ENCODE measurements at regions not wholly inside any gene's neighbourhood (a gene's known extent, or its start where the extent isn't known, plus 50 kb on each side); places are given as distances from the start of the nearest gene placed in this dataset.
A peak's percentile ranks its signal among the peaks of the same experiment; 100 is the strongest.
"Not testable (repeated sequence)": the region's sequence is repeated elsewhere in the genome, so short reads cannot be mapped to it uniquely, and the experiment has no call there.

DNA sequence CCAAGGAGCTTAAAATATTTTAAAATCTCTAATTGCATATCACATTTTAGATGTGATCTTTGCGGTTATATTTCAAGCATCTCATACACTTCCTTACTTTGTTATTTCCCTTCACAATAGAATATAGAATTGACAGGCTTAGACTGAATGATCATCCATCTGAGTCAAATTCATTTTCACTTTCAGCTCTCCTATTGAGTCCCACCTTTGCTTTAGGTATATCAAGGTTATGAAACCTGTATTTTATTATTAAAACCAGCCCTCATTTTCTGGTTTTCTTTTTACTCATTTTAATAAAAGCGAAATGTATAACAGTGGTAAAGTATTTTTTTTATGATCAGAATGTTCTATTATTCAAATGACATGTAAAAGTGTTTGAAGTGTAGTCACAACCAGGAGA, 162.9 kb upstream of the KYNU start:
- DNase-seq = no peak

DNA sequence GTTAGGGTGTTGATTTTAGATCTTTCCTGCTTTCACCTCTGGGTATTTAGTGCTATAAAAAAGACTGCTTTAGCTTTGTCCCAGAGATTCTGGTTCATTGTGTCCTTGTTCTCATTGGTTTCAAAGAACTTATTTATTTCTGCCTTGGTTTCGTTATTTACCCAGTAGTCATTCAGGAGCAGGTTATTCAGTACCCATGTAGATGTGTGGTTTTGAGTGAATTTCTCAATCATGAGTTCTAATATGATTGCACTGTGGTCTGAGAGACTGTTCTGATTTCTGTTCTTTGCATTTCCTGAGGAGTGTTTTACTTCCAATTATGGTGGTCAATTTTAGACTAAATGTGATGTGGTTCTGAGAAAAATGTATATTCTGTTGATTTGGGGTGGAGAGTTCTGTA, 167.1 kb upstream of the KYNU start:
- no peak for DNase-seq

DNA sequence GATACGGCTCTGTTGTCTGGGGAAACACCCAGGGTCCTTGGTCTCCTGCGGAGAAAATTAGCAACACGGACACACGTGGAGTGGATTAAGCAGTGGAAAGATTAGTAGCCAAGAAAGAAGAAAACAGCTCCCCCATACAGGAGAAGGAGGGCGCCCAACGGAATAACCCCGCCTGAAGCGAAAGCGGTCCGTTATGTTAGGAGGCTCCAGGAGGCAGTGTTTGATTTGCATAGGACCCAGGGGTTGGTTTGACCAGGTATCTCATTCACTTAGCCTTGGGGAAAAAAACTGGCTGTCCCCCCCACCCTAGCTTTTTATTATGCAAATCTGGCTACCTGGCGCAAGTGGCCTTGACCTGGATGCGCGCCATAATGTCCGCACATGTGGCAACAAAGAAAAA, 170.1 kb upstream of the KYNU start:
- DNase-seq = no peak

DNA sequence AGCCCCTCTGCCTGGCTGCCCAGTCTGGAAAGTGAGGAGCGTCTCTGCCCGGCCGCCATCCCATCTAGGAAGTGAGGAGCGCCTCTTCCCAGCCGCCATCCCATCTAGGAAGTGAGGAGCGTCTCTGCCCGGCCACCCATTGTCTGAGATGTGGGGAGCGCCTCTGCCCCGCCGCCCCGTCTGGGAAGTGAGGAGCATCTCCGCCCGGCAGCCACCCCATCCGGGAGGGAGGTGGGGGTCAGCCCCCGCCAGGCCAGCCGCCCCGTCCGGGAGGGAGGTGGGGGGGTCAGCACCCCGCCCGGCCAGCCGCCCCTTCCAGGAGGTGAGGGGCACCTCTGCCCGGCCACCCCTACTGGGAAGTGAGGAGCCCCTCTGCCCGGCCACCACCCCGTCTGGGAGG, 175.1 kb upstream of the KYNU start:
- DNase-seq = not testable (repeated sequence)

DNA sequence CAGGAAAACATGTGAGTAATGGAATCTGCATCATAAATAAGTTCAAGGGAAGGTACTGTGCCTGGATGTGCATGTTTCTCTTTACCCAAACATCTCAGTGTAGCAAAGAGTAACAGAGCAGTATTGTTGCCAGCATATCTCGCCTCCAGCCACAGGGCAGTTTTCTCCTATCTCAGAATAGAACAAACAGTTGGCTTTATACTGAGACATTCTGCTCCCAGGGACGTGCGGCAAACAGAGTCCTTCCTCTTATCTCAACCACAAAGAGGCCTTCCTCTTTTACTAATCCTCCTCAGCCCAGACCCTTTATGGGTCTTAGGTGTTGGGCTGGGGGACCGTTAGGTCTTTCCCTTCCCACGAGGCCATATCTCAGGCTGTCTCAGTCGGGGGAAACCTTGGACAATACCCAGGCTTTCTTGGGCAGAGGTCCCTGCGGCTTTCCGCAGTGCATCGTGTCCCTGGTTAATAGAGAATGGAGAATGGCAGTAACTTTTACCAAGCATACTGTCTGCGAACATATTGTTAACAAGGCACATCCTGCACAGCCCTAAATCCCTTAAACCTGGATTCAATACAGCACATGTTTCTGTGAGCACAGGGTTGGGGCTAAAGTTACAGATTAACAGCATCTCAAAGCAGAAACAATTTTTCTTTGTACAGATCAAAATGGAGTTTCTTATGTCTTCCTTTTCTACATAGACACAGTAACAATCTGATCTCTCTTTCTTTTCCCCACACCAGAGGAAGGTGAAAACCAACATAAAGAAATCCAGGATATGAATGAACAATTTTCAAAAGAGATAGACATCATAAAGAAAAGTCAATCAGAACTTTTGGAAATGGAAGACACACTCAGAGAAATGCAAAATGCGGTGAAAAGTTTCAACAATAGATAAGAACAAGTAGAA, 181.9 kb upstream of the KYNU start:
- peak; percentile 43 to 45 for DNase-seq

DNA sequence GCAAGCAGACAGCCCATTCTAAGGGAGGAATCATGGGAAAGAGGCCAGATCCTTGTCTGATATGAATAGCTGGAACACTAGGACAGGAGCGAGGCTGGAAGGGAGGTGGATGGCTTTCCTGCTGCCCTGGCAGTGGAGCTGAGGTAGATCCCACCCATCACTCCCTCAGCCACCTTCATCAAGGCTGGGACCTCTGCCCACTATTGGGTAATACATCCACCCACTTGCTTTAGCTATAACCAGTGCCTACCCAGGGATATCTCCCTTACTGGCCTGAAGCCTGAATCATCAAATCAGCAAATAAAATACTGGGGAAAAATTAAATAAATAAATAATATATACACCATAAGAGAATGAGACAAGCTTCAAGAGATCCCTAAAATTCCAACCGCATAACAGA, 183.2 kb upstream of the KYNU start:
- no peak for DNase-seq

DNA sequence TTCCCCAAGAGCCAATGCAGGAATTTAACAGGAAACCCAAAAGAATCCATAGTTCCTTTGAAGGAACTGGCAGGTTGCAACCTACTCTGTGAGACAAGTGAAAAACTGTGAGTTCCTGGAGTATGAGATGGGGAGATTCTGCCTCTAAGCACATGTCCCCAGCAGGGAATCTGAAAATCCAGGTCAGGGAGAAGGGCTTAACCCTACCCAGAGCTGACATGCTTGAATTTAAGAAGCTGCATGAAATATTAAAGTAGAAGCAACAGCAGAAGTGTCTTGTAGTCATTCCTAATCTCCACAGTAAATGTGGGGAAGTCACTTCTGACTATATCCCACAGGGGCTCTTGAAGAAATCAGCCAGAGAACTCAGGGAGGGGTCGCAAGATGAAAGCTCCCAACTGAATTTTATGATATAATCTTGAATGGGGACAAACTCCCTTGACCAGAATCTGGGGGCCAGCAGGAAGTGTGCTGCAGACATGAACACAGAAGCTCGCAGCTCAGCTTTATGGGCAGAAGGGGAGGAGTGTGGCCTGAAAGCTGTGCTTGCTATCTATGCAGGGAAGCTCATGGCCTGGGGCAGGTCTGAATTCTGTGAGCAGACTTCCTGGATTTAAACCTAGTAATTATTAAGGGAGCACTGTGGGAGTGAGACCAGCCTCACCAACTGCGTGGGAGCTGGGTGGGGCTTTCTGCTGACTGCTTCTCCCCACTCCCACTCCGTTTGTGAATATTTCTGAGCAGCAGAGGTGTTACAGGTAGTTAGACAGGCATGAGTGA, 184.1 kb upstream of the KYNU start:
- peak in 1 of 2 donors; percentile 5 for DNase-seq

DNA sequence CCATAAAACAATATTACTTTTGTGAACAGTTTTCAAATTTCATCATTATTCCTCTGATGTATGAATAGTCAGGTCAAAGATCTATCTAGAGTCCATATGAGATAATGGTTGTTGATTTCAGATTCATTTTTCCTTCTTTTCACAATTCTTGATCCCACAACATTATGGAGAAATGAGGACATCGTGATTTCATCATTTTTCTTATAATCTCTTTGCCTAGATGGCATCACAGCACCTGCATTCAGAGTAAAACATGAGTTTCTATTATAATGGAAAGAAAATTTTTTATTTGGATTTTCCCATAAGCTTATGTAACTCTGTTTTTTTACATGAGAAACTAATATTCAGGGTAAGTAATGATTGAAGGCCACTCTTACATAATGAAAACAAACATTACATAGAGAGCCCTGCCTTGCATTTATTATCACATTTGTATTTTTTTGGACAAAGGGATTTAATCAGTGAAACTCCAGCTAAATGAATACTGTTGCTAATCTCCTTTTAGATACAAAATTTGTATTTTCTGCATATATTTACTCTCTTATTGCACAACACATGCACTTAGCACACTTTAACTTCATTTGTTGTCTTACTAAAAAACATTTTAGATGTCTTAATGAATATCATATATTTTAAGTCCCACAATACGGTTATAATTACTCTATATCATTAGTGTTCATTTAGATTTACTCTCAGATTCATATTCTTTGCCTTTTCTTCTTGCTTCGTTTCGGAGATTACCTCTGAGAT, 188.4 kb upstream of the KYNU start:
- no peak for DNase-seq

DNA sequence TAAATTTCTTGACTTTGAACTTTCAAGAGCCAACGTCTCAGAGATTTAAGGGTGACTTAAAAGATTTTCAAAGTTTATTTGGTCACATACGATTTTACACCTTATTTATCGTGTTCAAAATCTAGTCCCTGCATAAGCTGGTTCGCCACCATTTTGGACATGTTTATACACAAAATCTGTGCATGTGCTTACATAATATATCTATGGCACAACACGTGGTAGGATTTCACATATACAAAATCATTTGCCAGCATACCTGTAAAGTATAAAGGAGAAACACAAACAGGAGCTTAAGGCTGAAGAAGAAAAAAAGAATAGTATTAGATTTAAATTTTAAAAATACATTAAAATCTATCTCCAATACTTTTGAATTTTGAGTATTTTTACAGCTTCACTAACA, 190.0 kb upstream of the KYNU start:
- no peak for DNase-seq

DNA sequence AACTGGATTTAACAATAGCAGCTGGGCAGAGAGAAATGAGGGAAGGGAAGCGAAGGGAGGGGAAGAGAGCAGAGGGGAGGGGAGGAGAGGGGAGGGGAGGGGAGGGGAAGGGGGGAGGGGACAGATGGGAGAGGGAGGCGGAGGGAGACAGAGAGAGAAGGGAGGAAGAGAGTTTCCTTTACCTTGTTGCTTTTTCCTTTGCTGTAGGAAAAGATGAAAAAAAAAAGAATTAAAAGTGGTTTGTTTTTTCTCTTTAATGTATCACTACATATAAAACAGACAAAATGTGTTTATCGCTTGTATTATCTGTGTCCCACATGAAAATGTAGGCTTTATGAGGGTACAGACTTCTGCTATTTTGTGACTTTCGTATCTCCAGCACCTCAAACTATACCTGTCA, 190.4 kb upstream of the KYNU start:
- DNase-seq = no peak

DNA sequence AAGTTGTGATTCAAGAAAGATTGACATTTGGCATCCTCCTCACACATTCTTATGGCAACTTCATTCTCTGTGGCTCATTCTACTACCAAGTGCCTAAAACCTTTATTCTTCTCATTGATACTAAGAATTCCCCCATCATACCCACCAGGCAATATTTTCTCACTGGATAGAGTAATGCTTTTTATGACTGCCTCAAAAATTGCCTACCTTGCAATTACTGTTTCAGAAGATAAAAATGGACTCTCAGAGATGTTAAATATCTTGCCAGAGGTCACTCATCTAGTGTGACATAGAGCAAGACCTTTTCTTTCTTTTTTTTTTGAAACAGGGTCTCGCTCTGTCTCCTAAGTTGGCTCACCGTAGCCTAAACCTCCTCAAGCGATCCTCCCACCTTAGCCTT, 192.8 kb upstream of the KYNU start:
- DNase-seq = no peak

DNA sequence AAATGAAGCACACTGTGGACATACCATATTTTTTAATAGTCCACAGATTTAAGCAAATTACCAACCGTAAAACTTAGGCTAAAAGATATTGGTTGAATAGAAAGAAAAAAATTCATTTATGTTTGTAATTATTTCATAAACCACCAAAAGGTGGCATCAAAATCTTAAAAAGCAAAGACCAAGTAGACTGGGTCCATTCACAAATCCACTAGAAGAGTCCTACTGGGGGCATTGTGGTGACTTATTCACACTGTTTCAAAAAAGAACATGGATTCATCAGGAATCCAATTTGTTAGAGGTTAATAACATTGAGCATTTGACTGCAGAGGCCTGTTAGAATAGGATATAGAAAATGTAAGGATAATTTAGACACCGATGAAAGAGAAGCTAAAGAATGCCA, 194.9 kb upstream of the KYNU start:
- DNase-seq = peak; percentile 14 to 29

DNA sequence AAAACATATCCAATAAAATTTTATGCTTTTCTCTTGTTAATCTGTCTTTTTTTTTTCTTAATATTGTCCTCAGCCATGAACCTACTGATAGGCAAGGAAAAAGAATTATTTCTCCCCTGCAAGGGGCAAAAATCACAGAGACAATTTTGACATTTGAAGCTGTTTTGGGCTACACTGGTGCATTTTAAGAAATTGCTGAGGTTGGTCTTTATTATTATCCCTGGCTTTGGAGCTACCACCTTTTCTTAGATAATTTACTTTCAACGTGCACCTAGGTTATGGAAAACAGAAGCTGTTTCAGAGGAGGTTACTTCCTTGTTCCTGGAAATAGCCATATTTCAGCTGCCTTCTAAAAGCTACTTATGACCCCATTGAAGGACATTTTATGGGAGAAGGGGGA, 195.5 kb upstream of the KYNU start:
- DNase-seq = no peak

DNA sequence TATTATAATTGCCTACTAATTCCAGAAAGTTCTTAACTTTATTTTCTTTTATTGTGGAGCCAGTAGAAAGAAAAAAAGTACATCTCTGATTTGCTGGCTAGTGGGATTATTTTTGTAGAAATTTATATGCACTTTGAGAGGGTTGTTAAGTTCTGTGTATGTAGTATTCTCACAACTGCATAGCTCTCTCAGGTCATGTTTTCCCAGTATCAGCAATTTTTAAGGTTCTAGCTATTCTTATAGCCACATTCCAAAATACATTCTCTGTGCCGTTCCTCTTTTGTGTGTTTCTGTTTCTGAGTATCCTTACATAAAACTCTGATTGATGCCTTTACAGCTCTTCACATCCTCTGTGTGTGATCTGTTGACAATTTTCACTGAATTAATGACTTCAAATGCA, 199.3 kb upstream of the KYNU start:
- DNase-seq = no peak

DNA sequence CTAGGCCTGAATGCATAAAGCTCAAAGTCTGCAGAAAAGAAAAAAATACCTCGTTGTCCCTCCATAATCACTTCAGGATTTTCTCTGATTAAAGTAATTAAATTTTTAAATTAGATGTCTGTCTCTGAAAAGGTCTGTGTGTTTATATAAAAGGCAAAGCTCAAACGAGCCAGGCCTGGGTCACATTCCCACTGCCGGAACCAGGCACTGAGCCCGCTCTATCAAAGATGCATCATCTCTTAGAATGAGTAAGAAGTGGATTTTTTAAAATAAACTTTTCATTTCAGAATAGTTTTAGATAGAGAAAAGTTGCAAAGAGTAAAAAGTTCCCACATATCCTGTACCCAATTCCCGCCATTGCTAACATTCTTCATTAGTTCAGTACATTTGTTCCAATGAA, 202.1 kb upstream of the KYNU start:
- no peak for DNase-seq

DNA sequence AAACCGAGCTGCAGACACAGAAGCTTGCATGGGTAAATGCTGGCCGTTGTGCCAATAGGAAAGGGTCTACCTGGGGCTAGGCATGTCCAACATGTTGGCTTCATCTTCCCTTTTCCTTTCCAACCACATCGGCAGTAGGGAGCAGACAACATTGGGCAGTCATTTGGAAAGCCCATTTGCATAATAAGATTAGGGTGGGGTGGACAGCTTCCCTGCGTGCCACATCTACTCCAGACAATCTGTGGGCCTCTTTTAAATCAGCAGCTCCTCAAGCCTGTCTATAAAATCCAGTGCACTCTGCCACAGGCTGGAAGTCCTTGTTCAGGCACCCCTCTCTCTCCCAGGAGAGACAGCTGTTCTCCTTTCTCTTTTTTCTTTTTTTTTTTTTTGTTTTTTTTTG, 203.6 kb upstream of the KYNU start:
- no peak for DNase-seq

DNA sequence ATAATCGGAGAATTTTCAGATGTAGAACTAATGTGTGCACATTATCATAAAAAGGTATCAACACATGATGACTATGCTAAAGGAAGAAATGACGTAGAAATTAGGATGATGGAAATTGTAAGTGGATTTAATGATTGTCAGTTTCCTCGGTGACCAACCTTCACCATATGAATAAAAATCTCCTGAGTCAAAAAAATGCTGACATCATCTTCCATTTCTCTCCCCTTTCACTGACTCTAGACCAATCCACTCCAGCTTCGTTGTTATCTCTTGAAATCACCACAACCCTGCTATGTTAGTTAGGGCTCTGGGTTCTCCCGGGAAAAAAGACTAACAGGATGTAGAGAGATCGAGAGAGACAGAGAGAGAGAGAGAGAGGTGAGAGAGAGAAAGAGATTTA, 204.8 kb upstream of the KYNU start:
- DNase-seq = no peak

DNA sequence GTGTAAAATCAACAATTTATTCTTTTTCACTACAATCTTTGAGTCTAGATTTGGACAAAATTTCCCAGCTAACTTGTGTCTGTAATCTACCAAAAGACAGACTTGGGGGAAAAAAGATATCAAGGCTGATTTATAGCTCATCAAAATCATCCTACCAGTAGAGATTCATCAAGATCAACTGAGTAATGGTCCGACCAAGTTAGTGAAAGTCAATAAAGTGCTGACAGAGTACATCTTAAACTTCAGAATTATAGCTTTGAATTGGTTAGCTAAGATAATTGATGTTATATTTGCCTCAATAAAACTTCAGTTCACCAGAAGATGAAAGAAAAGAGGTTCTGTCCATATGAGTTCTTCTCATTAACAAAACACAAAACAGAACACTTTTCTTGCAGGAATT, 207.1 kb upstream of the KYNU start:
- DNase-seq = no peak

DNA sequence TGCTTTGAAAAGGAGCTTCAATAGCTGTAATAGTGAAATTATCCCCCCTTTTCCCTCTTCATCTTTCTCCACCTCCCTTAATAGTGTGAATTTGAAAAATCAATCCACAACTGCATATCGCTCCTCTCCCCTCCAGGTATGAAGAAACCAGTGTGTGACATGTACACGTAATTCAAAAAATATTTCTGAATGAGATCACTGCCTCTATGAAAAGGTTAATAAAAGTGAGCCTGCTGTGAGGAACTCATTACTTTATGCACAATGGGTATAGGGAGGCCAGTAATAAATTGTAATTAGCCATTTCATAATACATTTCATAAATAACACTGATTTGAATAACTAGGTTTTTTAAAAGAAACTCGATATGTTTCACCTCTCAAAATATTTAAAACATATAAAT, 209.0 kb upstream of the KYNU start:
- no peak for DNase-seq

DNA sequence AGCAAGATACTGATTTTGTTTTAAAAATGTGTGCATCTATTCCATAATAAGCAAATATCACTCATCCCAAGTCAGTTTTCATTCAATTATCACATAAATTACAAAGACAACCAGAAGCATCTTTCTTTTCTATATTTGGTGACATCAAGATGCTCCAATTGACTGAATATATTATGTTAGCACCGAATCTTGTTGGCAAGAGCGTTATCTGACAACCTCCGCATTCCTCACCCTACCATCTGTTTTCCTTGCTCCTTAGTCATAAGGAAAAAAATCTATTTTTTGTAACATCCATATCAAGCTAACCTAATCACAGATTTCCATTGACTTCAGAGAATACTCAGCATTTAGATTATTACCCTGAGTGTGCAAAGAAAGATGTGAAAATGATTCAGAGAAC, 212.2 kb upstream of the KYNU start:
- no peak for DNase-seq

DNA sequence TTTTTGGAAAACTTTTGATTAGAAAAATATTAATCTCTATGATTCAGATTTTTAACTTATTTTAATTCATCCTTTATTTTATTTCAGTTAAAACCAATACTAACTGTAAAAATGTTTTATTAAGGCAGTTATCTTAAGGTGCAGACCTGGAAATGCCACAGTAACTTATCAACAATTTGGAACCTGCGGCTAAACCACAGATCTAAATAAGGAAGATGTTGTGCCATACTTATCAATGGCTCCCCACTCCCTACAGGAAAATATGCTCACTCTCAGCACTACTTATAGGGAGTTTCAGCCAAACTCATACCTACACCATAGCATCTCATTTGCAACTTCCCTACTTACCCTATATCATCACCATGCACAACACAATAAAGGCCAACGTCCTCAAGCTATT, 226.9 kb upstream of the KYNU start:
- no peak for DNase-seq

DNA sequence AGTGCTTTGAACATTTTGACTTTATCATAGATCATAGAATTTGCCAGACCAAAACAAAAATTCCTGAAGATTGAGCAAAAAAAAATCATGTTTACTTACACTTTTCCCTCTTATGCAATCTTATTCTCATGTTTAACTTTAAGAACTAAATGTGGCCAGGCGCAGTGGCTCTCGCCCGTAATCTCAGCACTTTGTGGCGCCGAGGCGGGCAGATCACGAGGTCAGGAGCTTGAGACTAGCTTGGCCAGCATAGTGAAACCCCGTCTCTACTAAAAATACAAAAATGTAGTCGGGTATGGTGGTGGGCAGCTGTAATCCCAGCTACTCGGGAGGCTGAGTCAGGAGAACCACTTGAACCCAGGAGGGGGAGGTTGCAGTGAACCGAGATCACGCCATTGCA, 227.9 kb upstream of the KYNU start:
- DNase-seq = no peak

DNA sequence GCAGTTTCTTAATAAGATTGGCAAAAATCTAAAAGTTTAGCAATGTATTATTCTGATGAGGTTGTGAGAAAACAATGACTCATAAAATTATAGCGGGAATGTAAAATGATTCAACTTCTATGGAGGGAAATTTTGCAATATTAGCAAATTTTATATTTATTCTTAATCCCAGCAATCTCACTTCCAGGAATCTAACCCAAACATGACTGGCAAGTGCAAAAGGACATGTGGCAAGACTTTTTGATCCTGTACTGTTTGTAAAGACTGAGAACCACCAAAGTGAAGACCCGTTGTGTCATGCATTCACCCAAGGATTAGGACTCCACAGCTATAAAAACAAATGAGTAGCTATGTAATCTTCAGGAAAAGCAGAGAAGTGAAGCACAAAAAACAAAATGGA, 234.8 kb upstream of the KYNU start:
- no peak for DNase-seq

DNA sequence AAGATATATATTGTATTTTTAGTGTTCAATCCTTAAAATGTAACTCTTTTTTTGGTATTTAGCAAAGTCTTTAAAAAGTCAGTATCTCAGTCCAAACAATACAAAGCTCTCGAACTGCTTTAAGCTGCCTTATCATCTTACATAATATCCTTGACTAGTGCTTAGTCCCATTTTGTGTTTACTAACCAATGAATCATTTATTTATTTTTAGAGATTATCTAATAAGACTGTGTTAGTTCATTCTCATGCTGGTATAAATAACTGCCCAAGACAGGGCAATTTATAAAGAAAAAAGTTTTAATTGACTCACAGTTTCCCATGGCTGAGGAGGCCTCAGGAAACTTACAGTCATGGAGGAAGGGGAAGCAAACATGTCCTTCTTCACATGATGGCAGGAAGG, 248.3 kb upstream of the KYNU start:
- DNase-seq = no peak
